Activated naive CD4-positive, alpha-beta T cell treated with Interleukin-2 at 50 U/mL for 16 hours (primary cell): ENCODE measurements at regions not wholly inside any gene's neighbourhood (a gene's known extent, or its start where the extent isn't known, plus 50 kb on each side); places are given as distances from the start of the nearest gene placed in this dataset.
"Not testable (repeated sequence)": the region's sequence is repeated elsewhere in the genome, so short reads cannot be mapped to it uniquely, and the experiment has no call there.

Experiments
- DNase-seq: peaks from one replicate; pipeline ENCODE4 v3.0.0-alpha.2; 2020

GRCh38 chr7:67486401-67486800 is 489.8 kb downstream of the TYW1 start:
- no peak for DNase-seq

DNA sequence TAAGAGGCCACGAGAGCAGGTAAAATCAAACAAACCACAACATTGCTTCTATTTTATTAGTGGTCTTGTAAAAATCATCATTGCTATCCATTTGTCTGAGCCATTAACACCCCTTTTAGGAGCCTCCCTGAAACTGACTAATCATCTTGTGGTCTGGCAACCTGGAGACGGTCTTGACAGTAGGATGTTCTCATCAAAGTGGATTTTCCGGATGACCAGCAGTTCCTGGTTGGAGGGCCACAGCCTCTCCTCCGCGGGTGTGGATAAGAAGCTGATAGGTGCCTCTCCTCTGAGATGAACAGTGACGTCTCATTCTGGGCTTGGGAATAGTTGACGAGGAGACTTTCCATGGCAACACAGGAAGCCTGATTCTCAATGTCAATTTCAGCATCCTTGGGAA is 490.7 kb downstream of the TYW1 start:
- DNase-seq: no peak

GRCh38 chr7:67489881-67490280 is 493.2 kb downstream of the TYW1 start:
- DNase-seq: no peak

DNA sequence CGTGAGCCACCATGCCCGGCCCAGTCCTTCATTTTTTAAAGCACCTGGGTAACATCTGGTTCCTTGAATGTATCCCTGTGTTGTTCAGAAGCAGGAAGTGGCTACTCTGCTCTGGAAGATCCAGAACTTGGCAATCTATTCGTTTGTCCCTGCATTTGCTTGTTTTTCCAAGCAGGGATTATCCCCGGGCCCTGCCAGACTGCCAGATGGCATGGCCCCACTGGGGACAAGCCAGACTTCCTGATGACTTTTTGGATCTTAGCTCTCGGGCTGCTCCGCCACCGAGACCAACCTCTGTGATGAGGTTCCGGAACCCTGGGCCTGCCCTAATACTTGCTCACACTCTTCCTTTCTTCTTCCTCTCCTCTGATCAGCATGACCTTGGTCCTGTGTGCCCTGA is 496.7 kb downstream of the TYW1 start:
- DNase-seq: no peak

GRCh38 chr7:67496589-67496988 is 500.0 kb downstream of the TYW1 start:
- DNase-seq: no peak

- not testable (repeated sequence) for DNase-seq
Measured at GRCh38 chr7:67497914-67498313, 501.3 kb downstream of the TYW1 start.

DNA sequence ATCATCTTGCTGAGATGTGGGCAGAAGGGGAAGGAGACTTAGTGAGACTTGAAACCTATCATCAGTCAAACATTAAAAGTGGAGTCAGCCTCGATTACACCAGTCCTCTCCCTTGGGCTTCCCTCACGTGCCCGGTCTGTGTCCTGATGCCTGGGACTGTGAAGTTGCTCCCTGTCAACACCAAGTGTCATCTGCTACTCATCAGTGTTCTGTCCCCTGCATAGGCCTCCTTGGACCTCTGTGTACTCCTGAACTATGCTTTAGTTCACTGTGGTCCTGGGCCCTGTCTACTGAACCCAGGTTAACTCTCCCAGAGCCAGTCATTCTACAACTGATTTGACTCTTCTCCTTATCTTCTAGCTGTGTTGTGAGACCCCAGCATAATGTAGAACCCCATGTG is 506.3 kb downstream of the TYW1 start:
- DNase-seq: no peak

DNA sequence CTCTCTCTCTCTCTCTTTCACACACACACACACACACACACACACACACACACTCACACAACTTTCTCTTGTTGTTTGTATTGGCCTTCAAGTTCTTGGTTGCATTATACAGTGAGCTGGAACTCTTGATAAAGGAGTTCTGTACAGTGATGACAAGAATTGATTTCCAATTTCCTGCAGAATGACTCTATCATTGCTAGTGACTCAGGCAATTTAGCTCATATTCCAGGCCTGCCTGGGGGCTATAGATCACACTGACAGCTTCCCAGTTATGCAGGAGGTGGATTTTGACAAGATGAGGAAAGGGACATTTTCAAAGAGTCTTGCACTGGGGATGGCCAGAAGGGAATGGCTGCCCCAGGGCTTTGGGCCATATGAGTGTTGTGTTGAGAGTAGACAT is 508.8 kb downstream of the TYW1 start:
- no peak for DNase-seq

GRCh38 chr7:67512481-67512880 is 515.8 kb downstream of the TYW1 start:
- no peak for DNase-seq

- DNase-seq: no peak
Measured at GRCh38 chr7:67518580-67518979, 521.9 kb downstream of the TYW1 start.

DNA sequence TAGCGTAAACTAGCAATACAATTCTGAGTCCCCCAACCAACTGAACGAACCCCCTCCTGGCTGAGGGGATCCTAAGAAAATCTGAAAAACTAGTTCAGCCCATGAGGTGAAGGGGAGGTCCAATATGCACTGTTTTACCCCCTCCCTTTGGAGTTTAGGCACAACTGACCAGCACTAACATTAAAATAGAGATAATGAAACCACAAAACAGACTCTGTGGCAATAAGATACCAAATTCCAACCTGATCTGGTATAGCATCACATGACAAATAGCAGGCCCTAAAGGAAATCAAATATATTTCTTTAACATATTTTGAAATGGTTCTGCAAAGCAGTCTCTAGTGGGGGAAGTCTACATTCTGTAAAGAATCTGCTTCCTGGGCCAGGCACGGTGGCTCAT is 522.5 kb downstream of the TYW1 start:
- DNase-seq: no peak

DNA sequence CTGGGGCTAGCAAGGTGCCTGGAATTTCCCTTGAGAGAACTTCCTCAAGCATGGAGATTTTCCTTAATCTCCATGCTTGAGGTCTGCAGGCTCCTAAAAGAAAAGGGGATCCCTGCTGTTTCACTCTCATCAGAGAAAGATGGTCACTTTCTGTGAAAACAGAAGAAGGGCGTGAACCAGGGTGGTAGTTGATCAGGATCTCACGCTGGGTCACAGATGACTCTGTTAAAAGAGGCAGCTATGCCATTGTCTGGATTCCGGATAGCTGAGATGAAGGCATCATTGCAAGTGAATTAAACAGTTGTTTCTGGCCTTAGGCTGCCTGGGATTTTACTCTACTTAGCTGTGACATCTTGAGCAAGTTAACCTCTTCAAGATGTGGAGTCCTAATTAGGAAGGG is 525.9 kb downstream of the TYW1 start:
- DNase-seq: no peak

DNA sequence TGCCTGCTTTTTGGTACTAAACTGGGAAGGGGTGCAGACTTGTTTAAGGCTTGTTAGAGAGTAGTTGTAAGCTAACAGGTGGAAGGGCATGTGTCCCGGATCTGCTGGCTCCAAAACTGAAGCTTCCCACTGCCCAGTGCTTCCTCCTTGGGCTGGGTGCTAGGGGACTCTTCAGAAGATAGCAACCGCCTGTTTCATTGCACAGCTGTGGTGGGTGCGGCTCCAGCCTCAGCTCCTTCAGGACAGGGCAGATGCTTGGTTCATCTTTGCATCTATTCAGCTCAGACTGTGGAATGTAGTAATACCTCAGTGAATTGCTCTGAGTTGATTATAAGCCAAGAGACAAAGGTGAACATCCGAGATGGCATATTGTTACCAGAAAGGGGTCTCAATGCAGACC is 527.1 kb downstream of the TYW1 start:
- no peak for DNase-seq

DNA sequence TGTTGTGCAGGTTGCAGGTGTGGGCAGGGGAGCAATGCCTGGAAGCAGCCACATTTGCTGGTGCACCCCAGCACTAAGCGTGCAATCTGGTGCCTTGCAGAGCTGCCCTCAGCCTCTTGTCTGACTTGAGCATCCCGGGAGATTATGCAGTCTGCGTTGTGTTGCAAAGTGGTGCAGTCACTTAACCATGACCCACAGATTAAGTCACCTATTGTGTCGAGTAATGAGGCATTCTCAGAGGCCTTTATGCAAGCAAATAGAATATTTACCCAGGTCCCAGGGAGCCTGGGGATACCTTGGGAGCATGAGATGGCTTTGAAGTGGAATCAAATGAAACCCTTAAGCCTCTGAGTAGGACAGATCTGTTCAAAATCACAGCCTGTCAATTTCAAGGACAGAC is 529.0 kb downstream of the TYW1 start:
- no peak for DNase-seq

DNA sequence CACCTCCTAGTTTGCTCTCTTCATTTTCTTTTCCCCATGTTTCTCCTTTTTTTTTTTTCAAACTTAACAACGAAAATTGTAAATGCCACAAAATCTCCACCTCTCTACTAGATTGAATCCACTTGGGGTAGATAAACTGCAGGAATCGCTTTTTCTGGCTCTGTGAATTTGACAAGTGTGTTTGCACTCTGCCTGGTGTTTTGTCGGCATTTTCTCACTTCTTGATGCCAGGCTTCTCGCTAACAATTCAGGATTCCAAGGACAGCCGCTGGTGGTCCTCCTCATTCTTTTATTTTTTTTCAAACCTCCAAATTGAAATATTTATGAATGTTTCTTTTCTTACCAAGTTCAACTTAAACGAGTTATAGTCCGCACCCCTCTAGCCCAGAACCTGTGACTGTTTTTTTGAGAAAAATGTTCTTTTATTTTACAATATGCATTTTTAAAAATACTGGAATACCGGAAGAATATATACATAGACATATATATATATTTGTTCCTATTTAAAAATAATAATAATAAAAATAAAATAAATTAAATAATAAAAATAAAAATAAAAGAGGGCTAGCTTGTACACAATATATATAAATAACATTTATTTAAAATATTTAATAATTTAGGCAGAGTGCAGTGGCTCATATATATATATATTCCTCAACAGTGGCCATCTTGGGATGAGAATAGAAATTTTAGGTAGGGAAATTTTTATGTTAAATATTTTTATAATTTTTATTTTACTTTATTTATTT is 538.8 kb downstream of the TYW1 start:
- no peak for DNase-seq

DNA sequence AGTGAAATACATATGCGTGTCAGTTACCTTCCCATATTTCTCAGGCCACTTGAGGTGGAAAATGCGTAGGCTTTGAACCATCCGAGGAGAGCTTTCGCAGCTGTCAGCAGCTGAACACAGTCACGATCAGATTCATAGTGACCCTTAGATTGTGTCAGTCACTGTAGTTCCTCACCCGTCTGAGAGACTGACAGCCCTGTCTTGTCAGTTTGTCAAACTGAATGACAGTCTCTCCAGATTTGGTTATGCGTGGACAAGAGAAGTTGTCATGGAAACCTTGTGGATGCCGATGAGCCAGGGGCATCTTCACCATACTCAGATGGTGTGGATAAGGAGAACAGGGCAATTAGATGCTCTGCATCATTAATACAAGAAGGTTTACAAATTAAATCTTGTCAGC is 546.3 kb downstream of the TYW1 start:
- no peak for DNase-seq

- no peak for DNase-seq
Measured at GRCh38 chr7:67547183-67547907, 550.7 kb downstream of the TYW1 start.

DNA sequence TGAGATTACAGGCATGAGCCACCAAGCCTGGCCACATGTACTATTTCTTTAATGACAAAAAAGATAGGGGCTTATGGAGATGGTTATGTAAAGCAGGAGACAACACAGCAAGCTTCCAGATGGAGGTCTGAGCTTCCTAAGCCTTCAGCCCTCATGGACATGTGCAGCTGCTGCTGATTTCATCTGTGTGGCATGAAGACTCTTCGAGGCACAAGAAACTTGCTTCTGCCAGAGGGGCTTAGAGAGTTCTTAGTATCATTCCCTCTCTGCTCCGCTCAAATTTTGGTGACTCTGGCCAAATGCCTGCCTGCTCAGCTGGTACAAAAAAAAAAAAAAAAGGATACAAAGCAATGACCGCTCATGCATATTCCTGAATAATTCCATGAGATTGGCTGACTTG is 552.5 kb downstream of the TYW1 start:
- no peak for DNase-seq

- no peak for DNase-seq
Measured at GRCh38 chr7:67550801-67551436, 554.3 kb downstream of the TYW1 start.

GRCh38 chr7:67552738-67553137 is 556.1 kb downstream of the TYW1 start:
- DNase-seq: no peak

DNA sequence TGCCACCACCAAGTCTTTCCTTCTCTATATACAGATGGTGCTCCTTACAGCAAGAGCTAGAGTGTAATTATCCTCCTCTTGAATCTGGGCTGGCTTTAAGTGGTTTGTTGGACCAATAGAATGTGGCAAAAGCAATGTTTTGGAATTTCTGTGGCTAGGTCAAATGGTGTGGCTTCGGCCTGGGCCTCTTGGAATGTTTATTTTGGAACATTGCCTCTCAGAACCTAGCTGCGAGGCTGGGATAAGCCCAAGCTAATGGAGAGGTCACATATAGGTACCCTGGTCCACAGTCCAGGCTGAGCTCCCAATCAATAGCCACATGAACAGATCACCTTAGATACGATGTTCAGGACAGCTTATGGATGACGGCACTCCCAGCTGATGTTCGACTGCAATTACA is 556.7 kb downstream of the TYW1 start:
- DNase-seq: no peak

GRCh38 chr7:67554986-67555385 is 558.4 kb downstream of the TYW1 start:
- no peak for DNase-seq

DNA sequence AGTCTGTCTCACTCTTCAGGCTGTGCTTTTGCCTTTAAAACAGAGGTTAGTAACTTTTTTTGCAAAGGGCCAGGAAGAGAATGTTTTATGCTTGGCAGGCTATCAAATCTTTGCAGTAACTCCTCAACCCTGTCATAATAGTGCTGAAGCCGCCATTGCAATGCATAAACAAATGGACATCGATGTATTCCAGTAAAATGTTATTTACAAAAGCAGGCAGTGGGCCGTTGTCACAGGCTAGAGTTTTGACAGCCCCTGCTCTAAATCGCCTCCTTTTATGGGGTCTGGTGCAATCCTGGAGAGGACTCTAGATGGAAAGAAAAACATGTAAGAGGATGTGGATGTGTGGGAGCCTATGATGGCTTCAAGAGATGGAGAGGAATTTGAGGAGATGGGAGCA is 568.3 kb downstream of the TYW1 start:
- DNase-seq: no peak

- DNase-seq: no peak
Measured at GRCh38 chr7:67566101-67566500, 569.5 kb downstream of the TYW1 start.
